Left lung (tissue), 4 donors: ENCODE measurements at regions not wholly inside any gene's neighbourhood (a gene's known extent, or its start where the extent isn't known, plus 50 kb on each side); places are given as distances from the start of the nearest gene placed in this dataset.
A peak's percentile ranks its signal among the peaks of the same experiment; 100 is the strongest.
"Not testable (repeated sequence)": the region's sequence is repeated elsewhere in the genome, so short reads cannot be mapped to it uniquely, and the experiment has no call there.

Source experiments
- ATAC-seq: fragments of 200-7000 bp; cut with Tn5 transposase; one replicate; pipeline ENCODE4 v1.9.1; 2020; ENCODE audit warnings: moderate library complexity
- DNase-seq, 4 donors: peaks; one replicate each; pipeline ENCODE4 v3.0.0-alpha.2; 2013 to 2020
- H3K27ac ChIP-seq, 2 donors: fragments of 200-600 bp; sonication (generic) in 1 of 2; one replicate each; pipeline versions ENCODE4 v1.5.0 to v1.8.0; 2020 to 2021
- H3K27me3 ChIP-seq, 2 donors: fragments of 200-600 bp; sonication (generic) in 1 of 2; one replicate each; pipeline versions ENCODE4 v1.5.0 to v1.8.0; 2020 to 2021
- H3K36me3 ChIP-seq, 2 donors: fragments of 200-600 bp; sonication (generic) in 1 of 2; one replicate each; pipeline versions ENCODE4 v1.5.0 to v1.8.0; 2020 to 2021
- H3K4me1 ChIP-seq, 2 donors: fragments of 200-600 bp; one replicate each; pipeline ENCODE4 v1.8.0; 2021
- H3K4me3 ChIP-seq, 2 donors: fragments of 200-600 bp; sonication (generic) in 1 of 2; one replicate each; pipeline versions ENCODE4 v1.5.0 to v1.8.0; 2020 to 2021; ENCODE audit warnings: mild to moderate bottlenecking in 1 of 2
- H3K9me3 ChIP-seq, 2 donors: fragments of 200-600 bp; sonication (generic) in 1 of 2; one replicate each; pipeline versions ENCODE4 v1.5.0 to v1.8.0; 2020 to 2021
- CTCF ChIP-seq, 2 donors: fragments of 200-600 bp; sonication (generic) in 1 of 2; IDR thresholded peaks; one replicate each; pipeline versions ENCODE4 v1.5.0 to v1.8.0; 2021; ENCODE audit warnings: antibody characterized with exemption in 2 of 2
- intact Hi-C, 2 donors: fragments of 100-400 bp; cut with DNase I; formaldehyde crosslinking; loops; one replicate each; pipeline versions ENCODE4 v1.11.2 to v1.14.2; 2022
- donor health status: DM: no; HTN: yes; CAD: no.
- donor health status: DM: no; HTN: no; CAD: no.

- Histone ChIP-seq H3K36me3 (no peaks in the 10 kb centered on the region), H3K4me3 (no peak overlapping the region), H3K27me3 (no peaks in the 10 kb centered on the region), H3K4me1 (no peaks in the 10 kb centered on the region), H3K27ac (no peak overlapping the region), H3K9me3 (no peaks in the 10 kb centered on the region)
- no peak for DNase-seq
- intact Hi-C loops, result no loop called here
- TF ChIP-seq CTCF (IDR thresholded peaks at IDR 0.05), result no peak
- no peak for ATAC-seq
These were observed 509.2 kb upstream of the CHD1 start for GRCh38 chr5:99437986-99438385.

GRCh38 chr5:99423396-99423795 is 494.6 kb upstream of the CHD1 start:
- intact Hi-C loops, H3K4me3 ChIP-seq, H3K27me3 ChIP-seq, H3K27ac ChIP-seq, H3K36me3 ChIP-seq, H3K9me3 ChIP-seq, DNase-seq, H3K4me1 ChIP-seq, ATAC-seq: not testable (repeated sequence)

- intact Hi-C loops, H3K4me1 ChIP-seq, H3K27me3 ChIP-seq, H3K4me3 ChIP-seq, ATAC-seq, H3K27ac ChIP-seq, H3K36me3 ChIP-seq, DNase-seq, H3K9me3 ChIP-seq: not testable (repeated sequence)
These were observed 489.8 kb upstream of the CHD1 start for GRCh38 chr5:99418640-99419039.

- H3K4me3 ChIP-seq, H3K4me1 ChIP-seq, H3K36me3 ChIP-seq, ATAC-seq, H3K27ac ChIP-seq, H3K9me3 ChIP-seq, intact Hi-C loops, H3K27me3 ChIP-seq: not testable (repeated sequence)
- DNase-seq, result peak in 1 of 4 donors; percentile 82
These were observed 481.6 kb upstream of the CHD1 start for GRCh38 chr5:99410386-99410785.

GRCh38 chr5:99404764-99405302 is 476.0 kb upstream of the CHD1 start:
- H3K4me1 ChIP-seq, H3K4me3 ChIP-seq, H3K27me3 ChIP-seq, ATAC-seq, H3K36me3 ChIP-seq, H3K27ac ChIP-seq, DNase-seq, H3K9me3 ChIP-seq, intact Hi-C loops: not testable (repeated sequence)

- H3K9me3 ChIP-seq, H3K27me3 ChIP-seq, DNase-seq, H3K4me1 ChIP-seq, intact Hi-C loops, H3K4me3 ChIP-seq, H3K36me3 ChIP-seq, ATAC-seq, H3K27ac ChIP-seq: not testable (repeated sequence)
These were observed 471.8 kb upstream of the CHD1 start for GRCh38 chr5:99400571-99400970.

- no peak for TF ChIP-seq CTCF (IDR thresholded peaks at IDR 0.05)
- ATAC-seq (no peak), DNase-seq (no peak)
- intact Hi-C loops, result no loop called here
- H3K4me1 ChIP-seq, result no peaks in the 10 kb centered on the region
- H3K36me3 ChIP-seq, result no peaks in the 10 kb centered on the region
- H3K27ac ChIP-seq, result no peak overlapping the region
- no peak overlapping the region for H3K4me3 ChIP-seq
- no peaks in the 10 kb centered on the region for H3K27me3 ChIP-seq
- peaks cover 0 to 8% of the 10 kb centered on the region in 2 donors for H3K9me3 ChIP-seq
These were observed 470.2 kb upstream of the CHD1 start for GRCh38 chr5:99398976-99399375.

- peaks cover 0 to 20% of the 10 kb centered on the region in 2 donors for H3K9me3 ChIP-seq
- H3K27ac ChIP-seq, result no peak overlapping the region
- no peaks in the 10 kb centered on the region for H3K27me3 ChIP-seq
- no peak for ATAC-seq
- intact Hi-C loops, result no loop called here
- DNase-seq, result no peak
- H3K4me1 ChIP-seq, result no peaks in the 10 kb centered on the region
- H3K4me3 ChIP-seq, result no peak overlapping the region
- TF ChIP-seq CTCF (IDR thresholded peaks at IDR 0.05), result no peak
- no peaks in the 10 kb centered on the region for H3K36me3 ChIP-seq
These were observed 457.7 kb upstream of the CHD1 start for GRCh38 chr5:99386406-99387077.
